HL-60/S4 (cell line): ENCODE measurements at regions not wholly inside any gene's neighbourhood (a gene's known extent, or its start where the extent isn't known, plus 50 kb on each side); places are given as distances from the start of the nearest gene placed in this dataset.

Experiments
- in situ Hi-C: fragments of 300-500 bp; cut with MboI; formaldehyde crosslinking; loops from 2 replicates; pipeline ENCODE4 v1.14.3; 2022; ENCODE audit warnings: low sequenced_read_pairs

DNA sequence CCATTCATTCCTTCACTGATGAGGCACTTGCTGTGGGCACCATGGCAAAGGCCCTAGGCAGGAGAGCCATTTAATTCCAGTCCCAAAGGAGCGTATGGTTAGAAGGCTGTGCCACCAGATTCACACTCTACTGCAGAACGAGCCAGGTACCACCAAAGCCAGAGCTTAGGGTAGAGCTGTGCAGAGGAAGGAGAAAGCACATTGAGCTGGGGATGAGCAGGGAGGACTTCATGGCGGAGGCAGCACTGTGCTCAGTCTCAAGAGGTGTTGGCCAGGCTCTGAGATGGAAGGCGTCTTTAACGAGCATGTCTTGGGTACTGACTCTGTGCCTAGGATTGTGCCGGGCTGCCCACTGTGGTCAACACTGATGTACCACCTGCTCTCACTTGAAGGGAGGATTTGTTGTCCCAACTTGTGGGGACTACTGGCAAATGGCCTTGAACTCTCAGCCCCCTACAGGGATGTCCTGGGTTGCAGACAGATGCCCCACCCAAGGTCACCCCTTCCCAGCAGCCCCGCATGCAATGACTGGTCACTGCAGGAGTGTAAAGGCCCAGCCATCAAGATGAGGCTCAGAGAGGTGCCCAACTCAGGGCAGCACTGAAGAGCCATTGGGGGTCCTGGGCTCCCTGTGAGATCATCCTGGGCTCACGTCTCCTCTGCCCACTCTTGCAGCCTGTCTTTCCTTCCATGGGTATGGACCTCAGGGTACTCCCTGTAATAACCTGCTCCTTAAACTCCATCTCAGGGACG, 251.4 kb downstream of the GLI2 start:
- in situ Hi-C loops: no loop called here

DNA sequence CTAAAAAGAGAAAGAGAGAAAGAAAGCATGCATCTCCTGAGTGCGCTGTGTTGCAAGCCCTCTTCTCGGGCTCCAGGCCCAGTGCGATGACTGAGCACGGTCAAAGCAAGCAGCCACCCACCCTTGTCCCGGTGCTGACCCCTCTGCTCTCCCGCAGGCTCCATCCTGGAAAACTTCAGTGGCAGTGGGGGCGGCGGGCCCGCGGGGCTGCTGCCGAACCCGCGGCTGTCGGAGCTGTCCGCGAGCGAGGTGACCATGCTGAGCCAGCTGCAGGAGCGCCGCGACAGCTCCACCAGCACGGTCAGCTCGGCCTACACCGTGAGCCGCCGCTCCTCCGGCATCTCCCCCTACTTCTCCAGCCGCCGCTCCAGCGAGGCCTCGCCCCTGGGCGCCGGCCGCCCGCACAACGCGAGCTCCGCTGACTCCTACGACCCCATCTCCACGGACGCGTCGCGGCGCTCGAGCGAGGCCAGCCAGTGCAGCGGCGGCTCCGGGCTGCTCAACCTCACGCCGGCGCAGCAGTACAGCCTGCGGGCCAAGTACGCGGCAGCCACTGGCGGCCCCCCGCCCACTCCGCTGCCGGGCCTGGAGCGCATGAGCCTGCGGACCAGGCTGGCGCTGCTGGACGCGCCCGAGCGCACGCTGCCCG, 252.5 kb downstream of the GLI2 start:
- in situ Hi-C loops: no loop called here

DNA sequence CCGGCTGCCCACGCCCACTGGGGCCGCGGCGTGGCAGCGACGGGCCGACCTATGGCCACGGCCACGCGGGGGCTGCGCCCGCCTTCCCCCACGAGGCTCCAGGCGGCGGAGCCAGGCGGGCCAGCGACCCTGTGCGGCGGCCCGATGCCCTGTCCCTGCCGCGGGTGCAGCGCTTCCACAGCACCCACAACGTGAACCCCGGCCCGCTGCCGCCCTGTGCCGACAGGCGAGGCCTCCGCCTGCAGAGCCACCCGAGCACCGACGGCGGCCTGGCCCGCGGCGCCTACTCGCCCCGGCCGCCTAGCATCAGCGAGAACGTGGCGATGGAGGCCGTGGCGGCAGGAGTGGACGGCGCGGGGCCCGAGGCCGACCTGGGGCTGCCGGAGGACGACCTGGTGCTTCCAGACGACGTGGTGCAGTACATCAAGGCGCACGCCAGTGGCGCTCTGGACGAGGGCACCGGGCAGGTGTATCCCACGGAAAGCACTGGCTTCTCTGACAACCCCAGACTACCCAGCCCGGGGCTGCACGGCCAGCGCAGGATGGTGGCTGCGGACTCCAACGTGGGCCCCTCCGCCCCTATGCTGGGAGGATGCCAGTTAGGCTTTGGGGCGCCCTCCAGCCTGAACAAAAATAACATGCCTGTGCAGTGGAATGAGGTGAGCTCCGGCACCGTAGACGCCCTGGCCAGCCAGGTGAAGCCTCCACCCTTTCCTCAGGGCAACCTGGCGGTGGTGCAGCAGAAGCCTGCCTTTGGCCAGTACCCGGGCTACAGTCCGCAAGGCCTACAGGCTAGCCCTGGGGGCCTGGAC, 253.2 kb downstream of the GLI2 start:
- in situ Hi-C loops: no loop called here

DNA sequence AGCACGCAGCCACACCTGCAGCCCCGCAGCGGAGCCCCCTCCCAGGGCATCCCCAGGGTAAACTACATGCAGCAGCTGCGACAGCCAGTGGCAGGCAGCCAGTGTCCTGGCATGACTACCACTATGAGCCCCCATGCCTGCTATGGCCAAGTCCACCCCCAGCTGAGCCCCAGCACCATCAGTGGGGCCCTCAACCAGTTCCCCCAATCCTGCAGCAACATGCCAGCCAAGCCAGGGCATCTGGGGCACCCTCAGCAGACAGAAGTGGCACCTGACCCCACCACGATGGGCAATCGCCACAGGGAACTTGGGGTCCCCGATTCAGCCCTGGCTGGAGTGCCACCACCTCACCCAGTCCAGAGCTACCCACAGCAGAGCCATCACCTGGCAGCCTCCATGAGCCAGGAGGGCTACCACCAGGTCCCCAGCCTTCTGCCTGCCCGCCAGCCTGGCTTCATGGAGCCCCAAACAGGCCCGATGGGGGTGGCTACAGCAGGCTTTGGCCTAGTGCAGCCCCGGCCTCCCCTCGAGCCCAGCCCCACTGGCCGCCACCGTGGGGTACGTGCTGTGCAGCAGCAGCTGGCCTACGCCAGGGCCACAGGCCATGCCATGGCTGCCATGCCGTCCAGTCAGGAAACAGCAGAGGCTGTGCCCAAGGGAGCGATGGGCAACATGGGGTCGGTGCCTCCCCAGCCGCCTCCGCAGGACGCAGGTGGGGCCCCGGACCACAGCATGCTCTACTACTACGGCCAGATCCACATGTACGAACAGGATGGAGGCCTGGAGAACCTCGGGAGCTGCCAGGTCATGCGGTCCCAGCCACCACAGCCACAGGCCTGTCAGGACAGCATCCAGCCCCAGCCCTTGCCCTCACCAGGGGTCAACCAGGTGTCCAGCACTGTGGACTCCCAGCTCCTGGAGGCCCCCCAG, 254.1 kb downstream of the GLI2 start:
- in situ Hi-C loops: no loop called here

DNA sequence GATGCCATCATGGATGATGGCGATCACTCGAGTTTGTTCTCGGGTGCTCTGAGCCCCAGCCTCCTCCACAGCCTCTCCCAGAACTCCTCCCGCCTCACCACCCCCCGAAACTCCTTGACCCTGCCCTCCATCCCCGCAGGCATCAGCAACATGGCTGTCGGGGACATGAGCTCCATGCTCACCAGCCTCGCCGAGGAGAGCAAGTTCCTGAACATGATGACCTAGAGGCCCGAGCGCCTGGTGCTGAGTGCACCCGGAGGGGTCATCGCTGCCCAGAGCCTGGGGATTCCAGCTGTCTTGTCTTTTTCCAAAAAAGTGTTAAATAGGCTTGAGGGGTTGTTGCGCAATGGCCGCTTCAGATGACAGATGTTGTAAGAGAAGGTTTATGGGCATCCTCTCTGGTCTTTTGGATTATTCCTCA, 254.8 kb downstream of the GLI2 start:
- in situ Hi-C loops: no loop called here

DNA sequence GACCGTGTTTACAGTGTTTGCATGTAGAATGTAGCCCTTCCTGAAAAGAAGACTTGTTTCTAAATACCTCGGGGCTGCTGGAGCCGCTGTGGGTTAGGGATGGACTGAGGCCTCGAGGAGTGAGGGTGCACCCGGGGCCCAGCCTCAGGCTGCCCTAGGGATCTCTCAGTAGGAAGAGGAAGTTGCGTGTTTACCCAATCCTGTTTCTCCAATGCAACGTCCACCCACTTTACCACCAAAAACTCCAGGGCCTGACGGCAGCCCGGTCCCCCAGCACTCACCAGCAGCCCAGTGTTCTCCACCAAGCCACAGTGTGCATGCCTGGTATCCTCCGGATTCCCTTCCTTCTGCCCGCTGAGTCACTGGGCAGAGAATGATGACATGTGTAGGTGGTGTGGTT, 255.8 kb downstream of the GLI2 start:
- in situ Hi-C loops: no loop called here

DNA sequence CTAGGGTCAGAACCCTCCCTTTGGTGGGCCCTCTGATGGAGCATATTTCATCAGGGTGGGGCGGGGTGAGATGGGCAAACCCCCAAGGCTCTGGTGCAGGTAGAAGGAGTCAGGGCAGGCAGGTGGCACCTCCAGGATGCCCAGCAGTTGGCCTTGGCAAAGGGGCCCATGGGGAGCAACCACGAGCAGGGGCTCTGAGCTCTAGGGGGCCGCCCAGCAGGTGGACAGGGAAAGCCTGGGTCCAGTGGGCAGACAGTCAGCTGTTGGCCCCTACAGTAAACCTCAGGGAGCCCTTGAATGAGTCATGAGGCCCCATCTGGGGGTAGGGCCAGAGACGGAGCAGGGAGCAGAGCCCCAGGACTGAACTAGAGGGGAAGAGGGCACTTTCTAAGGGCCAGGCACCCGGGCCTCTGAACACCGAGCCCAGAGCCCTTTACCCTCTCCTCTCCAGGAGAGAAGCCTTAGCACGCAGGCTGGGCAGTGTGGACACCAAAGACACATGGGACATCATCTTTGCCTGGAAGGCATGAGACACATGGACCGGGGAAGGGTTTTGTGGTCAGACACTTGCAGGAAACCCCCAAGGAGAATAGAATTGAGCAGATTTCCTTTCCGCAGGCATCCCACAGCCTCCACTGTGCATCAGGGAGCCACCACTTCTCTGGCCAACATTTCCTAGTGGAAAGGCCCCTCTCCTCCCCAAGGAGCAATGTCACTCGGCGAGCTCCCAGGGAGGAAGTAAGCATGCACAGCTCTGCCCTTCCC, 257.3 kb downstream of the GLI2 start:
- in situ Hi-C loops: no loop called here

DNA sequence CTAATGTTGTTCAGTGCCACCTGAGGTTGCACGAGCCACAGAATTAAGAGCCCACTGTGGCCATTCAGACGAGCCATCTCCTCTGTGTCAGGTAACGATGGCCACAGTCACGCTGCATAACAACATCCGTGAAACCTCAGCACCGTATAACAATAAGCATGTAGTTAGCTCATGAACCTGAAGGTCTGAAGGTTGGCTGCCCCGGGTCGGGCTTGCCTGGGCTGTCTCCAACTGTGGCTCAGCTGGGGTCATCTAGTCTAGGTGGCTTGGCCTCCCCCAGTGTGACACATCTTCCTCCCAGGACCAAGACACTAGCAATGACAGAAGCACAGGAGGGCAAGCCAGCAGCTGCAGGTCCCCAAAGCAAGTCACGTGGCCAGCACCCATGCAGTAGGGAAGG, 258.0 kb downstream of the GLI2 start:
- in situ Hi-C loops: no loop called here

DNA sequence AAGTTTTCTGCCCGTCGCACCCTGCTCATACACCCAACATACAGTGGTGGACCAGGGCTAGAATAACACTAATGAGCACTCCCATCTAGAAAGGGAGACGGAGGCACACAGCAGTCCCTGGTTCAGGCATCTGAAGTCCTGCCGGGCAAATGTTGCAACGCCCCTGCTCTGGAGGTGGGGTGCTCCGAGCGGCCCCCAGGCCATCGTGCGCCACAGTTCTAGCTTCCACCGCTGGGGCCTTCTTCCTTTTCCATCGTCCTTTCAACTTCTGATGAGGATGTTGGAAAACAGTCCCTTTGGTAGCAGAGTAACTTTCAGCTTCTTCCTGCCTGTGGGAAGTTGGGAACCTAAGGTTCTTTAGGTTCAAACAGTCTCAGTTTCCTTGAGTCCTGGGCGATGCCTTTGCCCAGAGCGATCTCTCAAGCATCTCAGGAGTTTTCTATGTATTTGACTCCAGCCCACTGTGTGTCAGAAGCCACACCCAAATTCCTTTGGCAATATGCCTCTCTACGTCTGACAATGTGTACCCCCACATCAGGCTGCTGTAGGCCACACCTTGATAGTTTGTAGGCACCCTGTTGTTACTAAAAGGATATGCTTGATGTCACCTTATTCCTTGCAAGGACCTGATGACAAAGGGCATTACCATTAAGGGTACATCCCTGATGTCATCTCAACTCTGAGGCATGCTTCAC, 258.8 kb downstream of the GLI2 start:
- in situ Hi-C loops: no loop called here

DNA sequence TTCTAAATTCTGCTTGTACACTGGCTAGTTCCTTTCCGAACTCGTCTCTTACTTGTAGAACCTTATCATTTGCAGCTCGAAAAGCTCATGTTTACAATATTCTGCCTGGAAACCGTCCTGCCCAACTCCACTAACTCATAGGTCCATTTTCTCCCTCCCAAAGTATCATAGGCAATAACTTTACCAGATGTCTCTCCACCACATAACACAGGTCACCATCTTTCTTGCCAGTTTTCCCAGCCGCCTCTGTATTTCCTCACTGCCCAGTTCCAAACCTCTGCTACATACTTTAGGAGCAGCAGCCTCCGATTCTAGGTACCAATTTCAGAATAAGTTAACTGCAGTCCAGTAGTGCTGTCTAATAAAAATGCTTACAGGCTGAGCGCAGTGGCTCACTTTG, 259.5 kb downstream of the GLI2 start:
- in situ Hi-C loops: no loop called here

DNA sequence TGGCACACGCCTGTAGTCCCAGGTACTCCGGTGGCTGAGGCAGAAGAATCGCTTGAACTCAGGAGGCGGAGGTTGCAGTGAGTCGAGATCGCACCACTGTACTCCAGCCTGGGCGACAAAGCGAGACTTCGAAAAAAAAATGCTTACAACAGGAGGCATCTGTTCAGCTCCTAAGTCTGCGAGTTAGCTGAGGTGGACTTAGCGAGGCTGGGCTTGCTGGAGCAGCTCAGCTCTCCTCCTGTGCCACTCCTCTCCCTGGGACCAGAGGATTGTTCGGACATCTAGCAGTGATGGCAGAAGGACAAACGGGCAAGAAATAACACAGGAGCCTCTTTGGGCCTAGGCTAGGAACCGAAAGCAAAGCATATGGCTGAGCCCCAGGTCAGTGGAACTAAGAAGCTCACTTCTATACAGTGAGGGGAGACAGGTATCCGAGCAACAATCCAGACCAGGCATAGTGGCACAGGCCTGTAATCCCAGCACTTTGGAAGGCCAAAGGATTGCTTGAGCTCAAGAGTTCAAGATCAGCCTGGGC, 260.1 kb downstream of the GLI2 start:
- in situ Hi-C loops: no loop called here

DNA sequence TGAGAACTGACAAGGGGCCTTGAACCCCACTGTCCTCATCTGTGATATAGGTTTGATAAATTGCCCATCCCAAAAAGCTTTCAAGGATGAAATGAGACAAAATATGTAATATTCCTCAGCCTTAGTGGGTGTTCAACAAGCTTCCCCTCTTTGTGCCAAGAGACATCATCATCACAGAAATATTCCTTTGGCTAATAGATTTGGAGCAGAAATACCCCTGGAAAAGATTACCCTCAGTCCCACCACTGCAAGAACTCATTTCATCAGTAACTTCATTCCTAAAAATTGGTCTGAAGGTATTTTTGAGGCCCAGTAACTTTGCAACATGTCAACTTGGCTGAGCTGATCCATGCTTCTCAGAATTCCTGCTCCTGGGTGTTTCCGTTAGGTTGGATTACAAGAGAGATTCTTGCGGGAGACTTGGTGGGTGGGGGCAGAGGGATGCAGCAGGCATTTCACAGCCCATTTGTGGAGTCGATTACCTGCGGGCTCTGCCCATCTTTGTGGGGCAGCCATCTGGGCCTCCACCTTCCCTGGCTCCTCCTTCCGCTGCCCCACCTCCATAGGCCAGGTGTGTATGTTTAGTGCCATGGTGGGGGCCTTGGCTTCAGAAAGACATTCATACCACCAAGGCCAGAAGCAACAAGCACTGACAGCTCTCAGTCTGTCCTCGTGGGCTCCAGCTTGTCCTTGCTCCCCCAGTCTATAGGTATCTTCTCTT, 263.9 kb downstream of the GLI2 start:
- in situ Hi-C loops: no loop called here

DNA sequence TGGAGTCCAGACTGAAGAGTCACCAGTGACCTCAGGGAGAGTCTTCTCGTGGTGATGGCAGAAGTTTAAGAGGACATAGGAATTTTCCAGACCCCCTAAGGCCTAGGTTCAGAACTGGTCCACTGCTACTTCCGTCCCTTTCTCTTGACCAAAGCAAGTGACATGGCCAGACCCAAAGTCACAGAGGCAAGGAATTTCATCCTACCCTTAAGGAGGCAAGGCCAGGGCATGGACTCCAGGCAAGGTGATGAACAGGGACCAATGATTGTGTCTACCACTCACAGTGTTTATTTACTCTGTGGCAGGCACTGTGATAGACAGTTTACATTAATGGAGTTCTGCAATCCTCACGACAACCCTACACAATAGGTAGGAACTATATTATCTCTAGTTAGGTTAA, 265.1 kb downstream of the GLI2 start:
- in situ Hi-C loops: no loop called here

DNA sequence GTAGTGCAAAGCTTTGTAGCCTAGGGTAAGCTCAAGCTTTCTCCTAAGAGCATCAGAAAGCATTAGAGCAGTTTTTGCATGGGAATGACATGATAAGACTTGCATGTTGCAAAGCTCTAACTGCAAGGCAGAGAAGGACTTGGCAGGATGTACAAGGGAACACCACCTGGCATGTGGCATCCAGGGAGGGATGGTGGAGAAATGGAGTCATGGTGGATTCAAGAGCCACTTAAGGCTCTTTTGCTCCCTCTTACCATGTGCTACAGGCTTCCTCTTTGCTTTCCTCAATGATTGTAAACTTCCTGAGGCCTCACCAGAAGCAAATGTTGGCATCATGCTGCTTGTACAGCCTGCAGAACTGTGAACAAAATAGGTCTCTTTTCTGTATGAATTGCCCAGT, 266.0 kb downstream of the GLI2 start:
- in situ Hi-C loops: no loop called here

DNA sequence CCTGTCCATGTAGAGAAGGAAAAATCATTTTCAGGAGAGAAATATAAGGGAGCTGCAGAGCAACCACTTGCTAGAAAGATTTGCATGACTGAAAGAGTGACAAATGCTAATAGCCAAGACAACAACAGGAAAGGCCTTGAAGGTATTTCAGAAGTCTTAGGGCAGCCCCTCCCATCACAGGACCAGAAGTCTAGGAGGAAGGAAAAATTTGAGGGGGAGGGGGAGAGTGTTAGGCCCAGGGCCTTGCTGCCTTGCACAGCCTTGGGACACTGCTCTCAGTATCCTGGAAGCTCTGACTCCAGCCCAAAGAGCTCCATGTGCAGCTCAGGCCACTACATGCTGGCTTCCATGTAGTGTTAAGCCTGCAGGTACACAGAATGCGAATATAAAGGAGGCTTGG, 266.9 kb downstream of the GLI2 start:
- in situ Hi-C loops: no loop called here

DNA sequence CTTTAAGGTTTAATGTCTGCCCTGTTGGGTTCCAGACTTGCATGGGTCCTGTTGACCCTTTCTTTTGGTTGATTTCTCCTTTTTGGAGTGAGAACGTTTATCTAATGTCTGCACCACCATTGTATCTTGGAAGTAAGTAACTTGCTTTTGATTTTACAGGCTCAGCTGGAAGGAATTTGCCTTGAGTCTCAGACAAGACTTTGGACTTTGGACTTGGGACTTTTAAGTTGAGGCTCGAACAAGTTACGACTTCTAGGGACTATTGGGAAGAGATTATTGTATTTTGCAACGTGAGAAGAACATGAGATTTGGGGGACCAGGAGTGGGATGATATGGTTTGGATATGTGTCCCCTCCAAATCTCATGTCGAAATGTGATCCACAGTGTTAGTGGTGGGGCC, 267.7 kb downstream of the GLI2 start:
- in situ Hi-C loops: no loop called here

DNA sequence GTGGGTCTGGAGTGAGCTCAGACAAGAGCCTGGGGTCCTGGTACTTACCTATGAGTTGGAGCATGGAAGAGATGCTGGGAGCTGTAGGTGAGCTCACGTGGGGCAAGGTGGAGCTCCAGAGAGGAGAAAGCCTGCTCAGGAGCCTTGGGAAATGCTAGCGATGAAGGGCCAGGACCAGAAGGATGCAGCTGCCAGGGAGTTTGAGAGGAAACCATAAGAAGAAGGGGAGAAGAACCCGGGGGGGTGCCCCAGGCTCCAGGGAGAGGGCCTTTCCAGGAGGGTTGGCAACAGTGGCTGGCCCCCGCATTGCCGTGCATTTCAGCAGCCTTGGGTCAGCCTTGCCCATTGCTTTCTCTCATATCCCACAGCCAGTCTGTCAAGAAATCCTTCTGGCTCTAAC, 268.7 kb downstream of the GLI2 start:
- in situ Hi-C loops: no loop called here

DNA sequence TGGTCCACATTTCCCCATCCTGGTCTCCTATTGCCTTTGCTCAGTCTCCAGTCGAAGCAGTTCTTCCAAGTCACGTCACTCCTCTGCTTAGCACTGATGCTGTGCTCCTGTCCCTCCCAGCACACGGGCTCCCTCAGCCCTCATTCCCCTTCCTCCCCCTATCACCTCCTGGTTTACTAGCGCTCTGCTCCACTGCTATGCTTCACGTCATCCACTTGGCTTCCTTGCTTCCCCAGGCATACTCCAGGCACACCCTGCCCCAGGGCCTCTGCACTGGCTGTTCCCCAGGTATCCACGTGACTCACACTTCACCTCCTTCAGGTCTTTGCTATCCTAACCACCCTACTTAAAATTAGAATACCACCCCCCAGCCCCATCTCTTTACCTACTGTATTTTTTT, 269.3 kb downstream of the GLI2 start:
- in situ Hi-C loops: no loop called here

DNA sequence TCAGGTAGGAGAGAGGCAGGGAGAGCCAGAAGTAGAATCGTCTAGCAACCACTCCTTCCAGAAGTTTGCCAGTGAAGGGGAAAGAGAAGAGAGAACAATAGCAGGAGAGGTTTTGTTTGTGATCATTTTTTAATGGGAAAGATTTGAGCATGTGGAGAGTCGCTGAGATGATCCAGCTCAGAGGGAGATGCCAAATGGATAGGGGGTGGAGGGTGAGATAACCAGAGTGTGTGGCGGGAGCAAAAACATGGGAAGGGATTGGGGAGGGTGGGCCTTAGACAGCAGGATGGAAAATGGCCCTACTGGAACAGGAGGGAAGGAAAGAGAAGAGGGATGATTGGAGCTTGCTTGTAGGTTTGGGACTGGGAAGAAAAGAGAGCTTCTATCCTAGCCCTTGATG, 269.8 kb downstream of the GLI2 start:
- in situ Hi-C loops: no loop called here
